ENCODE measurements at regions not wholly inside any gene's neighbourhood (a gene's known extent, or its start where the extent isn't known, plus 50 kb on each side); places are given as distances from the start of the nearest gene placed in this dataset.

- no peak overlapping the region for H3K27ac ChIP-seq (ENCODE audit: low read depth, low read length)
- H3K18ac ChIP-seq (ENCODE audit: extremely low read depth, low read length), result no peak overlapping the region
- no peak overlapping the region for H2BK120ac ChIP-seq (replicated peaks; ENCODE audit: low read depth, low read length)
- H3K23me2 ChIP-seq (ENCODE audit: low read depth, low read length), result no peaks in the 10 kb centered on the region; the same call in 1 of the 2 replicates
- no peaks in the 10 kb centered on the region for H4K20me1 ChIP-seq (replicated peaks in 1 of 2; ENCODE audit: control insufficient read depth in 1 of 2, insufficient read depth in 2 of 2, low read length in 2 of 2)
- H3K14ac ChIP-seq (ENCODE audit: insufficient read length), result no peak overlapping the region
- H4K8ac ChIP-seq (ENCODE audit: extremely low read depth, insufficient read depth, low read length), result no peak overlapping the region
- FAIRE-seq (no peak), DNase-seq (ENCODE audit: low read depth in 1 of 2, low spot score in 2 of 2) (no peak)
- 94% methylated on average over 2 of the region's 2 CpGs; no CpG with 5 or more reads in 1 of the 2 experiments for WGBS, 2 experiments (ENCODE audit: extremely low coverage in 1 of 2, insufficient coverage in 1 of 2, insufficient read length in 1 of 2, insufficient replicate concordance in 2 of 2, low coverage in 1 of 2, low lambda C conversion rate in 2 of 2, missing lambda C conversion rate in 1 of 2)
- H3K4me3 ChIP-seq (ENCODE audit: extremely low read depth in 1 of 4, insufficient read depth in 2 of 4, low read depth in 3 of 4, low read length in 4 of 4), result no peak overlapping the region
- H3K4me2 ChIP-seq (ENCODE audit: insufficient read depth in 1 of 2, low read depth in 2 of 2, low read length in 2 of 2), result no peak overlapping the region
- CTCF ChIA-PET (ENCODE audit: partially characterized antibody), result interaction anchor here (1.4 kb wide), 1 partner anchor 179 kb away, joined by 4 read pairs; no protein-coding TSS in a partner anchor
- H3K9ac ChIP-seq (replicated peaks in 1 of 4; ENCODE audit: extremely low read depth in 1 of 4, low read depth in 3 of 4, low read length in 3 of 4), result no peak overlapping the region
- H4K91ac ChIP-seq (replicated peaks; ENCODE audit: insufficient read length, low read length), result no peak overlapping the region
- no peak overlapping the region for H4K5ac ChIP-seq (ENCODE audit: insufficient read length, low read depth, low read length)
- no peaks in the 10 kb centered on the region for H3K27me3 ChIP-seq (replicated peaks in 1 of 4; ENCODE audit: control insufficient read depth in 3 of 4, extremely low read depth in 1 of 4, insufficient read depth in 3 of 4, low read length in 3 of 4)
- H3K79me2 ChIP-seq (ENCODE audit: control insufficient read depth in 1 of 2, insufficient read depth in 2 of 2, low read length in 2 of 2), result no peaks in the 10 kb centered on the region
- no peaks in the 10 kb centered on the region for H3K36me3 ChIP-seq (ENCODE audit: control insufficient read depth in 2 of 4, insufficient read depth in 4 of 4, low read length in 3 of 4)
- no peak overlapping the region for H2BK15ac ChIP-seq (ENCODE audit: low read length)
- H3K4ac ChIP-seq (replicated peaks; ENCODE audit: insufficient read length, low read depth, low read length), result no peak overlapping the region
- no peak overlapping the region for H2AK5ac ChIP-seq (ENCODE audit: low read depth, low read length)
- no peak overlapping the region for H2BK20ac ChIP-seq (ENCODE audit: low read length)
- H3K9me3 ChIP-seq (ENCODE audit: insufficient read depth in 2 of 2, low read depth in 1 of 2, low read length in 1 of 2), result no peaks in the 10 kb centered on the region
- H3K79me1 ChIP-seq (ENCODE audit: low read depth, low read length), result no peaks in the 10 kb centered on the region
- H2AFZ ChIP-seq (ENCODE audit: low read length), result no peak overlapping the region
- H2BK12ac ChIP-seq (ENCODE audit: low read depth, low read length), result no peak overlapping the region
- no peaks in the 10 kb centered on the region for H3K4me1 ChIP-seq (replicated peaks in 1 of 4; ENCODE audit: control insufficient read depth in 3 of 4, insufficient read depth in 4 of 4, low read length in 3 of 4)
- H3K56ac ChIP-seq (replicated peaks; ENCODE audit: insufficient read length, low read depth, low read length), result no peak overlapping the region
- POLR2A ChIA-PET (ENCODE audit: partially characterized antibody), result no interaction called here
- H3K23ac ChIP-seq (ENCODE audit: insufficient read length), result no peak overlapping the region
- H2BK5ac ChIP-seq (ENCODE audit: low read depth, low read length), result no peak overlapping the region
- no peak for TF ChIP-seq POU5F1 (IDR thresholded peaks at IDR 0.05; ENCODE audit: low read depth, low read length)
- no peak for TF ChIP-seq SIX5 (IDR thresholded peaks at IDR 0.05; ENCODE audit: low read depth, low read length)
- TF ChIP-seq EZH2 (IDR thresholded peaks at IDR 0.05; ENCODE audit: low read depth, low read length, severe bottlenecking), result no peak
- no peak for TF ChIP-seq RFX5 (IDR thresholded peaks at IDR 0.05; ENCODE audit: borderline replicate concordance, low read depth, low read length)
- no peak for TF ChIP-seq EP300 (IDR thresholded peaks at IDR 0.05; ENCODE audit: borderline replicate concordance in 1 of 2, low read depth in 2 of 2, low read length in 2 of 2)
- no peak for TF ChIP-seq CHD1 (IDR thresholded peaks at IDR 0.05; ENCODE audit: low read depth, low read length)
- no peak for TF ChIP-seq SP2 (IDR thresholded peaks at IDR 0.05; ENCODE audit: low read length)
- no peak for TF ChIP-seq KDM1A (IDR thresholded peaks at IDR 0.05; ENCODE audit: borderline replicate concordance, low read length)
- no peak for TF ChIP-seq SP4 (IDR thresholded peaks at IDR 0.05; ENCODE audit: low read length)
- no peak for TF ChIP-seq ZNF274 (IDR thresholded peaks at IDR 0.05; ENCODE audit: borderline replicate concordance, extremely low read depth, low read length)
- TF ChIP-seq SP1 (IDR thresholded peaks at IDR 0.05; ENCODE audit: low read depth, low read length), result no peak
- no peak for TF ChIP-seq BRCA1 (IDR thresholded peaks at IDR 0.05; ENCODE audit: low read depth, low read length)
- TF ChIP-seq CBX5 (IDR thresholded peaks at IDR 0.05; ENCODE audit: low read depth, low read length), result no peak
- TF ChIP-seq TEAD4 (IDR thresholded peaks at IDR 0.05; ENCODE audit: low read depth, low read length), result no peak
- TF ChIP-seq RAD21 (IDR thresholded peaks at IDR 0.05 in 1 of 2, conservative IDR thresholded peaks at IDR 0.05 in 1 of 2; ENCODE audit: low read depth in 2 of 2, low read length in 2 of 2), result no peak
- no peak for TF ChIP-seq HDAC2 (IDR thresholded peaks at IDR 0.05; ENCODE audit: borderline replicate concordance in 1 of 2, low read depth in 2 of 2, low read length in 2 of 2)
Measured at GRCh38 chr10:23493711-23494110, 54.8 kb downstream of the OTUD1 start.
